ENCODE measurements at regions not wholly inside any gene's neighbourhood (a gene's known extent, or its start where the extent isn't known, plus 50 kb on each side); places are given as distances from the start of the nearest gene placed in this dataset.

- TF ChIP-seq POLR2A (IDR thresholded peaks at IDR 0.05): no peak
- TF ChIP-seq, protein P1, sequence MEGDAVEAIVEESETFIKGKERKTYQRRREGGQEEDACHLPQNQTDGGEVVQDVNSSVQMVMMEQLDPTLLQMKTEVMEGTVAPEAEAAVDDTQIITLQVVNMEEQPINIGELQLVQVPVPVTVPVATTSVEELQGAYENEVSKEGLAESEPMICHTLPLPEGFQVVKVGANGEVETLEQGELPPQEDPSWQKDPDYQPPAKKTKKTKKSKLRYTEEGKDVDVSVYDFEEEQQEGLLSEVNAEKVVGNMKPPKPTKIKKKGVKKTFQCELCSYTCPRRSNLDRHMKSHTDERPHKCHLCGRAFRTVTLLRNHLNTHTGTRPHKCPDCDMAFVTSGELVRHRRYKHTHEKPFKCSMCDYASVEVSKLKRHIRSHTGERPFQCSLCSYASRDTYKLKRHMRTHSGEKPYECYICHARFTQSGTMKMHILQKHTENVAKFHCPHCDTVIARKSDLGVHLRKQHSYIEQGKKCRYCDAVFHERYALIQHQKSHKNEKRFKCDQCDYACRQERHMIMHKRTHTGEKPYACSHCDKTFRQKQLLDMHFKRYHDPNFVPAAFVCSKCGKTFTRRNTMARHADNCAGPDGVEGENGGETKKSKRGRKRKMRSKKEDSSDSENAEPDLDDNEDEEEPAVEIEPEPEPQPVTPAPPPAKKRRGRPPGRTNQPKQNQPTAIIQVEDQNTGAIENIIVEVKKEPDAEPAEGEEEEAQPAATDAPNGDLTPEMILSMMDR (IDR thresholded peaks at IDR 0.05): no peak
Observed at GRCh38 chr10:31730776-31731175, 197.9 kb downstream of the ARHGAP12 start.

Data from body of pancreas (tissue), 4 donors.